Activated naive CD4-positive, alpha-beta T cell treated with anti-CD3 and anti-CD28 coated beads, Interleukin-2, amount 50 U/mL, for 72 hours (primary cell): ENCODE measurements at regions not wholly inside any gene's neighbourhood (a gene's known extent, or its start where the extent isn't known, plus 50 kb on each side); places are given as distances from the start of the nearest gene placed in this dataset.
"Not testable (repeated sequence)": the region's sequence is repeated elsewhere in the genome, so short reads cannot be mapped to it uniquely, and the experiment has no call there.

ENCODE experiments used
- ATAC-seq, 2 donors: fragments of 150-1000 bp; cut with Tn5 transposase; 2 replicates each; pipeline ENCODE4 v1.10.0; 2021; ENCODE audit warnings: mild to moderate bottlenecking in 2 of 2, moderate library complexity in 2 of 2
- DNase-seq, 2 donors: peaks; one replicate each; pipeline ENCODE4 v3.0.0; 2021 to 2022; ENCODE audit warnings: low spot score in 2 of 2
- H3K27ac Mint-ChIP-seq, 2 donors: one replicate each; pipeline ENCODE4 v1.8.0; 2022; ENCODE audit warnings: mild to moderate bottlenecking in 2 of 2, mixed read lengths in 2 of 2
- H3K36me3 Mint-ChIP-seq, 2 donors: one replicate each; pipeline ENCODE4 v1.8.0; 2022; ENCODE audit warnings: mixed read lengths in 2 of 2
- H3K9me3 Mint-ChIP-seq, 2 donors: one replicate each; pipeline ENCODE4 v1.8.0; 2022; ENCODE audit warnings: mixed read lengths in 2 of 2

GRCh38 chr6:106732376-106732940, 103.1 kb downstream of the QRSL1 start:
- no peaks in the 10 kb centered on the region for H3K36me3 Mint-ChIP-seq
- DNase-seq (no peak), ATAC-seq (no peak)
- no peak overlapping the region for H3K27ac Mint-ChIP-seq
- peaks cover 0 to 3% of the 10 kb centered on the region in 2 donors for H3K9me3 Mint-ChIP-seq

DNA sequence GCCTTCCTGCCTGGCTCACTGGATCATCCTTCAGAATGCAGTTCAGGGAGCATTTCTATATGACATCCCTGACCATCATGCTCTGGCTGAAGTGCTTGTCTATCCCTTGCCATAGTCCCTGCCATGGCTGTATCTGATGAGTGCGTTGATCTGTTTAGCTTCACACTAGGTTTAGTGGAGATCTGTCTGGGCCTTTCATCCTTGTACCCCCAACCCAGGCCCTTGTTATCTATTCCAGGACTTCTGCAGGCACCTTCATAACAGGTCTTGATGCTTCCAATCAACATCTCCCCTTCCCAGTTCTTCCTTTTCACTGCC, 102.4 kb downstream of the QRSL1 start:
- DNase-seq (no peak), ATAC-seq (no peak)
- peaks cover 0 to 3% of the 10 kb centered on the region in 2 donors for H3K9me3 Mint-ChIP-seq
- no peaks in the 10 kb centered on the region for H3K36me3 Mint-ChIP-seq
- no peak overlapping the region for H3K27ac Mint-ChIP-seq

- ATAC-seq (no peak), DNase-seq (no peak)
- H3K36me3 Mint-ChIP-seq: no peaks in the 10 kb centered on the region
- H3K9me3 Mint-ChIP-seq: peaks cover 0 to 3% of the 10 kb centered on the region in 2 donors
- no peak overlapping the region for H3K27ac Mint-ChIP-seq
Observed at GRCh38 chr6:106731144-106731842, 101.9 kb downstream of the QRSL1 start.

- ATAC-seq (no peak), DNase-seq (no peak)
- no peaks in the 10 kb centered on the region for H3K36me3 Mint-ChIP-seq
- no peaks in the 10 kb centered on the region for H3K9me3 Mint-ChIP-seq
- no peak overlapping the region for H3K27ac Mint-ChIP-seq
Observed at GRCh38 chr6:106730718-106731117, 101.3 kb downstream of the QRSL1 start.

GRCh38 chr6:106730264-106730663, 100.9 kb downstream of the QRSL1 start:
- DNase-seq: no peak
- no peaks in the 10 kb centered on the region for H3K9me3 Mint-ChIP-seq
- no peak overlapping the region for H3K27ac Mint-ChIP-seq
- no peak for ATAC-seq
- H3K36me3 Mint-ChIP-seq: no peaks in the 10 kb centered on the region

GRCh38 chr6:106729841-106730240, 100.5 kb downstream of the QRSL1 start:
- Mint-ChIP-seq H3K9me3 (no peaks in the 10 kb centered on the region), H3K27ac (no peak overlapping the region), H3K36me3 (no peaks in the 10 kb centered on the region)
- no peak for ATAC-seq
- no peak for DNase-seq

DNA sequence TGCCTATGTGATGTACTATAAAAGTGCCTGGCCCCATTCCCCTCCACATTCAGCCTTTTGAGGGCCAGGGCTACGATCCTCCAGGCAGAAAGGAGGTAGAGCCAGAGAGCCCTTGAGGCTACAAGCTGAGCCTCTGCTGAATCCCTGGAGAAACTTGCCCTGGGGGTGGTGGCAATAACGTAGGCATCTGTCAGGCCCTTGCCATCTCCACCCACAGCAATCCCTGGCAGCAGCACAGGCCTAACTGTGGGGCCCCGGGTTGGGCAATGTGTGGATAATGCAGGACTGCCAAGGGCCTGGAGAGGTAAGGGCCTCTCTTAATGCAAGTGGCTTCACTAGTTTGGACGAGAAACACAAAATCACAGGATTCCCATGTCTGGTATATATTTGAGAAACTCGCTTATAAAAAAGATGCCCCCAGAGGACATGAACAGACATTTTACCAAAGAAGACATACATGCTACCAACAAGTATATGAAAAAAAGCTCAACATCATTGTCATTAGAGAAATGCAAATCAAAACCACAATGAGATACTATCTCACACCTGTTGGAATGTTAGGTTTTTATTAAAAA, 99.0 kb downstream of the QRSL1 start:
- Mint-ChIP-seq H3K36me3 (no peaks in the 10 kb centered on the region), H3K9me3 (no peaks in the 10 kb centered on the region), H3K27ac (no peak overlapping the region)
- ATAC-seq (no peak), DNase-seq (no peak)

GRCh38 chr6:106727480-106728149, 98.2 kb downstream of the QRSL1 start:
- ATAC-seq: no peak
- Mint-ChIP-seq H3K36me3 (no peaks in the 10 kb centered on the region), H3K27ac (no peak overlapping the region), H3K9me3 (no peaks in the 10 kb centered on the region)
- no peak for DNase-seq

- ATAC-seq: no peak
- Mint-ChIP-seq H3K36me3 (no peaks in the 10 kb centered on the region), H3K27ac (no peak overlapping the region), H3K9me3 (no peaks in the 10 kb centered on the region)
- DNase-seq: no peak
Observed at GRCh38 chr6:106724848-106725247, 95.5 kb downstream of the QRSL1 start.

GRCh38 chr6:106724337-106724736, 95.0 kb downstream of the QRSL1 start:
- H3K36me3 Mint-ChIP-seq: no peaks in the 10 kb centered on the region
- H3K9me3 Mint-ChIP-seq: no peaks in the 10 kb centered on the region
- H3K27ac Mint-ChIP-seq: no peak overlapping the region
- DNase-seq: no peak
- ATAC-seq: no peak

- DNase-seq, H3K36me3 Mint-ChIP-seq, H3K27ac Mint-ChIP-seq, ATAC-seq, H3K9me3 Mint-ChIP-seq: not testable (repeated sequence)
Observed at GRCh38 chr6:106723419-106723818, 94.0 kb downstream of the QRSL1 start.

- DNase-seq, ATAC-seq: not testable (repeated sequence)
Observed at GRCh38 chr6:106721189-106721588, 91.8 kb downstream of the QRSL1 start.

More at GRCh38 chr6:106721189-106721588, 91.8 kb downstream of the QRSL1 start:
- H3K36me3 Mint-ChIP-seq, H3K9me3 Mint-ChIP-seq, H3K27ac Mint-ChIP-seq: not testable (repeated sequence)
